Gastroesophageal sphincter (tissue), 3 donors: ENCODE measurements at regions not wholly inside any gene's neighbourhood (a gene's known extent, or its start where the extent isn't known, plus 50 kb on each side); places are given as distances from the start of the nearest gene placed in this dataset.

Experiments
- CTCF ChIP-seq, 4 experiments: fragments of 200-600 bp in 2 of 4; fragments of 450-650 bp in 2 of 4; sonication (generic) in 1 of 4; IDR thresholded peaks; one replicate each; pipeline ENCODE4 v1.5.1; 2017 to 2019; ENCODE audit warnings: antibody characterized with exemption in 4 of 4, mild to moderate bottlenecking in 2 of 4, moderate library complexity in 2 of 4
- EP300 ChIP-seq: sonication (generic); formaldehyde crosslinking; IDR thresholded peaks from one replicate; pipeline ENCODE4 v1.6.1; 2017; ENCODE audit warnings: antibody characterized with exemption, mild to moderate bottlenecking
- POLR2A ChIP-seq, 2 donors: fragments of 450-650 bp; IDR thresholded peaks; one replicate each; pipeline ENCODE4 v1.6.1; 2017; ENCODE audit warnings: antibody characterized with exemption in 2 of 2, mild to moderate bottlenecking in 2 of 2, moderate library complexity in 1 of 2
- POLR2AphosphoS5 ChIP-seq: sonication (generic); formaldehyde crosslinking; IDR thresholded peaks from one replicate; pipeline ENCODE4 v1.6.1; 2017; ENCODE audit warnings: antibody characterized with exemption

GRCh38 chr10:78766603-78767002 lies 302.2 kb upstream of the ZMIZ1 start:
- TF ChIP-seq CTCF (IDR thresholded peaks at IDR 0.05) (no peak), POLR2AphosphoS5 (no peak), POLR2A (IDR thresholded peaks at IDR 0.05) (no peak), EP300 (no peak)
